ENCODE measurements at regions not wholly inside any gene's neighbourhood (a gene's known extent, or its start where the extent isn't known, plus 50 kb on each side); places are given as distances from the start of the nearest gene placed in this dataset.

- Histone ChIP-seq H3K4me3 (ENCODE audit: extremely low read depth, insufficient read depth, low read length, poor library complexity, severe bottlenecking) (no peak overlapping the region), H3K36me3 (ENCODE audit: control insufficient read depth, insufficient read depth, low read length) (no peaks in the 10 kb centered on the region), H3K9me3 (ENCODE audit: control insufficient read depth, low read length) (no peaks in the 10 kb centered on the region), H3K4me1 (ENCODE audit: control insufficient read depth, insufficient read depth, low read length, poor library complexity, severe bottlenecking) (no peaks in the 10 kb centered on the region), H3K27ac (ENCODE audit: low read depth, low read length, severe bottlenecking) (no peak overlapping the region)
- 86% methylated on average over 20 to 26 of the region's 28 CpGs for WGBS, 2 experiments (ENCODE audit: insufficient coverage in 2 of 2)
These were observed 718.9 kb downstream of the ARAP2 start for GRCh38 chr4:35525192-35525978.

DNA sequence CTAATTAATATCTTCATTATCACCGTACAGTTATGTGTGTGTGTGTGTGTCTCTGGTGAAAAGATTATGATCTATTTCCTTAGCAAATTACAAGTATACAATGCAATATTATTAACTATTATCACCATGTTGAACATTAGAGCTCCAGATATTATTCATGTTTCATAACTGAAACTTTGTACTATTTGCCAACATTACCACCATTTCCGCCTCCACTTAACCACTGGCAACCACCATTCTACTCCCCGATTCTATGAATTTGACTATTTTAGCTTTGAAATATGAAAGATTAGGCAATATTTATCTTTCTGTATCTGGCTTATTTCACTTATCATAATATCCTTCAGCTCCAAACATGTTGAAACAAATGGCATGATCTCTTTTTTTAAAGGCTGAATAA, 717.9 kb downstream of the ARAP2 start:
- Histone ChIP-seq H3K4me1 (ENCODE audit: control insufficient read depth, insufficient read depth, low read length, poor library complexity, severe bottlenecking) (no peaks in the 10 kb centered on the region), H3K36me3 (ENCODE audit: control insufficient read depth, insufficient read depth, low read length) (no peaks in the 10 kb centered on the region), H3K9me3 (ENCODE audit: control insufficient read depth, low read length) (no peaks in the 10 kb centered on the region), H3K27ac (ENCODE audit: low read depth, low read length, severe bottlenecking) (no peak overlapping the region), H3K4me3 (ENCODE audit: extremely low read depth, insufficient read depth, low read length, poor library complexity, severe bottlenecking) (no peak overlapping the region)
- WGBS, 2 experiments (ENCODE audit: insufficient coverage in 2 of 2) = no CpG with 5 or more reads among the region's 3 CpGs

GRCh38 chr4:35534962-35535361, 709.4 kb downstream of the ARAP2 start:
- Histone ChIP-seq H3K36me3 (ENCODE audit: control insufficient read depth, insufficient read depth, low read length) (no peaks in the 10 kb centered on the region), H3K4me1 (ENCODE audit: control insufficient read depth, insufficient read depth, low read length, poor library complexity, severe bottlenecking) (no peaks in the 10 kb centered on the region), H3K9me3 (ENCODE audit: control insufficient read depth, low read length) (no peaks in the 10 kb centered on the region), H3K4me3 (ENCODE audit: extremely low read depth, insufficient read depth, low read length, poor library complexity, severe bottlenecking) (no peak overlapping the region), H3K27ac (ENCODE audit: low read depth, low read length, severe bottlenecking) (no peak overlapping the region)
- no CpG with 5 or more reads among the region's 5 CpGs for WGBS, 2 experiments (ENCODE audit: insufficient coverage in 2 of 2)

DNA sequence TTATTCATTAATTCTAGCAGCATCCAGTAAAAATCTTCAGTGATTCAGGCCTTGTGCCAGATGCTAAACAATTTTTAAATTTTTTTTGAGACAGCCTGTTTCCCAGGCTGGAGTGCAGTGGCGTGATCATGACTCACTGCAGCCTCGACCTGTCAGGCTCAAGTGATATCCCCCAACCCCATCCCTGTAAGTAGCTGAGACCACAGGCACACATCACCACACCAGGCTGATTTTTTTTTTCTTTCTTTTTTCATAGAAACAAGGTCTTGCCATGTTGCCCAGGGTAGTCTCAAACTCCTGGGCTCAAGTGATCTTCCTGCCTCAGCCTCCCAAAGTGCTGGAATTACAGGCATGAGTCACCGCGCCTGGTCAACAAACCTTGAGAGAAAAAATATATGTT, 705.5 kb downstream of the ARAP2 start:
- no peak overlapping the region for H3K4me3 ChIP-seq (ENCODE audit: extremely low read depth, insufficient read depth, low read length, poor library complexity, severe bottlenecking)
- H3K36me3 ChIP-seq (ENCODE audit: control insufficient read depth, insufficient read depth, low read length) = no peaks in the 10 kb centered on the region
- 63 to 67% methylated on average over 2 of the region's 4 CpGs for WGBS, 2 experiments (ENCODE audit: insufficient coverage in 2 of 2)
- no peaks in the 10 kb centered on the region for H3K4me1 ChIP-seq (ENCODE audit: control insufficient read depth, insufficient read depth, low read length, poor library complexity, severe bottlenecking)
- no peaks in the 10 kb centered on the region for H3K9me3 ChIP-seq (ENCODE audit: control insufficient read depth, low read length)
- H3K27ac ChIP-seq (ENCODE audit: low read depth, low read length, severe bottlenecking) = peak overlapping the region; percentile 68

- Histone ChIP-seq H3K4me3 (ENCODE audit: extremely low read depth, insufficient read depth, low read length, poor library complexity, severe bottlenecking) (no peak overlapping the region), H3K36me3 (ENCODE audit: control insufficient read depth, insufficient read depth, low read length) (no peaks in the 10 kb centered on the region), H3K27ac (ENCODE audit: low read depth, low read length, severe bottlenecking) (peak overlapping the region; percentile 68), H3K4me1 (ENCODE audit: control insufficient read depth, insufficient read depth, low read length, poor library complexity, severe bottlenecking) (no peaks in the 10 kb centered on the region), H3K9me3 (ENCODE audit: control insufficient read depth, low read length) (no peaks in the 10 kb centered on the region)
- 90 to 94% methylated on average over 2 to 3 of the region's 5 CpGs for WGBS, 2 experiments (ENCODE audit: insufficient coverage in 2 of 2)
These were observed 704.8 kb downstream of the ARAP2 start for GRCh38 chr4:35539404-35540055.

- H3K4me3 ChIP-seq (ENCODE audit: extremely low read depth, insufficient read depth, low read length, poor library complexity, severe bottlenecking) = no peak overlapping the region
- H3K9me3 ChIP-seq (ENCODE audit: control insufficient read depth, low read length) = no peaks in the 10 kb centered on the region
- no peak overlapping the region for H3K27ac ChIP-seq (ENCODE audit: low read depth, low read length, severe bottlenecking)
- H3K4me1 ChIP-seq (ENCODE audit: control insufficient read depth, insufficient read depth, low read length, poor library complexity, severe bottlenecking) = no peaks in the 10 kb centered on the region
- WGBS, 2 experiments (ENCODE audit: insufficient coverage in 2 of 2) = 94 to 96% methylated on average over 8 to 11 of the region's 12 CpGs
- no peaks in the 10 kb centered on the region for H3K36me3 ChIP-seq (ENCODE audit: control insufficient read depth, insufficient read depth, low read length)
These were observed 703.0 kb downstream of the ARAP2 start for GRCh38 chr4:35541146-35541887.

GRCh38 chr4:35541888-35542213, 702.5 kb downstream of the ARAP2 start:
- Histone ChIP-seq H3K4me1 (ENCODE audit: control insufficient read depth, insufficient read depth, low read length, poor library complexity, severe bottlenecking) (no peaks in the 10 kb centered on the region), H3K9me3 (ENCODE audit: control insufficient read depth, low read length) (no peaks in the 10 kb centered on the region), H3K36me3 (ENCODE audit: control insufficient read depth, insufficient read depth, low read length) (no peaks in the 10 kb centered on the region), H3K4me3 (ENCODE audit: extremely low read depth, insufficient read depth, low read length, poor library complexity, severe bottlenecking) (no peak overlapping the region), H3K27ac (ENCODE audit: low read depth, low read length, severe bottlenecking) (no peak overlapping the region)
- WGBS, 2 experiments (ENCODE audit: insufficient coverage in 2 of 2) = 78 to 87% methylated on average over 5 of the region's 5 CpGs

- Histone ChIP-seq H3K4me1 (ENCODE audit: control insufficient read depth, insufficient read depth, low read length, poor library complexity, severe bottlenecking) (no peaks in the 10 kb centered on the region), H3K4me3 (ENCODE audit: extremely low read depth, insufficient read depth, low read length, poor library complexity, severe bottlenecking) (no peak overlapping the region), H3K27ac (ENCODE audit: low read depth, low read length, severe bottlenecking) (no peak overlapping the region), H3K9me3 (ENCODE audit: control insufficient read depth, low read length) (no peaks in the 10 kb centered on the region), H3K36me3 (ENCODE audit: control insufficient read depth, insufficient read depth, low read length) (no peaks in the 10 kb centered on the region)
- 83 to 100% methylated on average over 1 to 2 of the region's 3 CpGs for WGBS, 2 experiments (ENCODE audit: insufficient coverage in 2 of 2)
These were observed 695.4 kb downstream of the ARAP2 start for GRCh38 chr4:35548921-35549320.

DNA sequence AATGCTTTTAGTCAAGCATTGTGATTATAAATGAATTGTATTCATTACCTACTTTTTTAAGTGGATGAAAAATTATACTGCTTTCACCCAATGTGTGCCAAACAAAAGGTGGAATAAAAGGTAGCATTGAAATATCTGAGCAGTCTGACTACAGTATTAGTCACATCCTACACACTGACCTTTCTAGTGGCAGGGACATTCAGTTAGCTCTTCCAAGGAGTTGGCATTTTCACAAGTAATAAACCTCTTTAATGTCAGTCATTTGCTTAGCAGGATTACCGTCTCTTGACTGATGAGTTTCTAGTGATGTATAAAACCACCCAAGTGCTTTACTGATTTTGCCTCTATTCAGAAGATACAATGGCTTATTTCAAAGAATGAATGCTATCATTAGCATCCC, 687.9 kb downstream of the ARAP2 start:
- no peak overlapping the region for H3K4me3 ChIP-seq (ENCODE audit: extremely low read depth, insufficient read depth, low read length, poor library complexity, severe bottlenecking)
- peaks cover 11% of the 10 kb centered on the region for H3K9me3 ChIP-seq (ENCODE audit: control insufficient read depth, low read length)
- no CpG with 5 or more reads among the region's 1 CpG for WGBS, 2 experiments (ENCODE audit: insufficient coverage in 2 of 2)
- H3K4me1 ChIP-seq (ENCODE audit: control insufficient read depth, insufficient read depth, low read length, poor library complexity, severe bottlenecking) = no peaks in the 10 kb centered on the region
- H3K36me3 ChIP-seq (ENCODE audit: control insufficient read depth, insufficient read depth, low read length) = no peaks in the 10 kb centered on the region
- H3K27ac ChIP-seq (ENCODE audit: low read depth, low read length, severe bottlenecking) = no peak overlapping the region

DNA sequence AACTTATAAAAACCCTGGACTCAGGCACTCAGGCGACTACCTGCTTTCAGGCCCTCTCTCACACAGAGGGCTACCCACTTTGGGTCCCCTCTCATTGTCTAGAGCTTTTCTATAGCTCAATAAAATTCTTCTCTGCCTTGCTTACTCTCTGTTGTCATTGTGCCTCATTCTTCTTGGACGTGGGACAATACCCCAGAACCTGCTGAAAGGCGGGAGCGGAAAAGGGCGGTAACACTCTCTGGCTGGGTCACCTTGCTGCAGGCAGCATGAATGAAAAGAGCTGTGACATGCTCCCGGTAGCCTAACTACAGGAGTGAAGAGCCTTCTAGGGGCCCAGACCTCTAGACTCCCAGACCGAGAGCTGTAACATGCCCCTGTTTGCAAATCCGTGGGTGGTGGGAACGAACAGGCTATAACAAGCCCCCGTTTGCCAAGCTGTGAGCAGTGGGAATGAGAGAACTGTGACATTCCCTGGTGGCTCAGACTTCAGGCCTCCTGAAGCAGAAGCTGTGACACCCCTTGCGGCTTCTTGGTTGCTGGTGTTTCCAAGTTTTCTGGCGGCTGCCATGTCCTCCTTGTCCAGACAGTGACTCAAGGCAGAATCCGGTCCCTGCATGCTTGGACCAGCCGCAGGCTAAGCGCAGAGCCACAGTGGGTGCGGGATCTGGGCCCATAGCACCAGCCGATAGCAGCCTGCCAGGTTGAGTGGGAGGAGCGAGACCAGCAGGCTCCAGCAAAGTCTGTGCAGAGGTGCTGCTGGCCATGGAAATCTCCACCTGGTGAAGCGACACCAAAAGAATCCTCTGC, 684.6 kb downstream of the ARAP2 start:
- H3K36me3 ChIP-seq (ENCODE audit: control insufficient read depth, insufficient read depth, low read length) = no peaks in the 10 kb centered on the region
- H3K4me3 ChIP-seq (ENCODE audit: extremely low read depth, insufficient read depth, low read length, poor library complexity, severe bottlenecking) = no peak overlapping the region
- peaks cover 11% of the 10 kb centered on the region for H3K9me3 ChIP-seq (ENCODE audit: control insufficient read depth, low read length)
- H3K4me1 ChIP-seq (ENCODE audit: control insufficient read depth, insufficient read depth, low read length, poor library complexity, severe bottlenecking) = no peaks in the 10 kb centered on the region
- no peak overlapping the region for H3K27ac ChIP-seq (ENCODE audit: low read depth, low read length, severe bottlenecking)
- WGBS, 2 experiments (ENCODE audit: insufficient coverage in 2 of 2) = 93 to 97% methylated on average over 18 of the region's 19 CpGs

All from mesodermal cell (in vitro differentiated cells).